ENCODE measurements at regions not wholly inside any gene's neighbourhood (a gene's known extent, or its start where the extent isn't known, plus 50 kb on each side); places are given as distances from the start of the nearest gene placed in this dataset.

- H3K4me1 ChIP-seq (ENCODE audit: control insufficient read depth in 1 of 2, insufficient read depth in 2 of 2, low read length in 2 of 2): no peaks in the 10 kb centered on the region
- no peaks in the 10 kb centered on the region for H3K27me3 ChIP-seq (ENCODE audit: insufficient read depth, low read length)
- H3K4me3 ChIP-seq (replicated peaks in 1 of 2; ENCODE audit: low read depth in 1 of 2, low read length in 2 of 2): no peak overlapping the region
- RAD21 ChIA-PET (ENCODE audit: low non-redundant PET in 1 of 2, low total read pairs in 2 of 2, uncharacterized antibody in 2 of 2, unreplicated experiment in 2 of 2): no interaction called here
- H3K9me2 ChIP-seq (ENCODE audit: insufficient read depth): no peaks in the 10 kb centered on the region
- no TSS peak for BruUV-seq (replicated peaks)
- no peaks in the 10 kb centered on the region for H3K9me3 ChIP-seq (ENCODE audit: control insufficient read depth in 1 of 2, insufficient read depth in 1 of 2, low read depth in 1 of 2, low read length in 2 of 2)
- DNase-seq (ENCODE audit: low read depth, low spot score) (no peak), ATAC-seq (no peak)
- H3K79me2 ChIP-seq (ENCODE audit: insufficient read depth, low read length): no peaks in the 10 kb centered on the region
- intact Hi-C loops (cut with micrococcal nuclease): no loop called here
- TF ChIP-seq CBX3 (IDR thresholded peaks at IDR 0.05; ENCODE audit: low read depth): no peak
- no peak for TF ChIP-seq POLR2A (IDR thresholded peaks at IDR 0.05; ENCODE audit: borderline replicate concordance, extremely low read depth, insufficient read depth, insufficient read length)
- no peak for TF ChIP-seq TCF7L2 (IDR thresholded peaks at IDR 0.05; ENCODE audit: borderline replicate concordance, extremely low read depth, insufficient read depth, insufficient read length)
- TF ChIP-seq POLR2AphosphoS5 (IDR thresholded peaks at IDR 0.05; ENCODE audit: low read depth, low read length): no peak
- no peak for TF ChIP-seq ATF3 (IDR thresholded peaks at IDR 0.05)
- TF ChIP-seq SP1 (IDR thresholded peaks at IDR 0.05; ENCODE audit: low read depth): no peak
- POLR2A ChIA-PET: no interaction called here
- CTCF ChIA-PET: no interaction called here
- H3K4me2 ChIP-seq (ENCODE audit: low read length): no peak overlapping the region
- H2AFZ ChIP-seq (ENCODE audit: low read depth, low read length, poor library complexity, severe bottlenecking): no peak overlapping the region
- no peak overlapping the region for H3K9ac ChIP-seq (ENCODE audit: low read length)
- no peaks in the 10 kb centered on the region for H4K20me1 ChIP-seq (ENCODE audit: insufficient read depth)
- no peaks in the 10 kb centered on the region for H3K36me3 ChIP-seq (ENCODE audit: control insufficient read depth in 1 of 2, insufficient read depth in 2 of 2, low read length in 2 of 2)
- no peak overlapping the region for H3K27ac ChIP-seq (ENCODE audit: low read depth, low read length)
Measured at GRCh38 chr6:147782302-147782701, 273.8 kb downstream of the SAMD5 start.

- DNase-seq (ENCODE audit: low read depth, low spot score) (no peak), ATAC-seq (no peak)
- Histone ChIP-seq H3K27me3 (ENCODE audit: insufficient read depth, low read length) (no peaks in the 10 kb centered on the region), H3K4me1 (ENCODE audit: control insufficient read depth in 1 of 2, insufficient read depth in 2 of 2, low read length in 2 of 2) (no peaks in the 10 kb centered on the region), H3K9me2 (ENCODE audit: insufficient read depth) (no peaks in the 10 kb centered on the region), H3K9ac (ENCODE audit: low read length) (no peak overlapping the region), H3K4me3 (replicated peaks in 1 of 2; ENCODE audit: low read depth in 1 of 2, low read length in 2 of 2) (no peak overlapping the region), H3K9me3 (ENCODE audit: control insufficient read depth in 1 of 2, insufficient read depth in 1 of 2, low read depth in 1 of 2, low read length in 2 of 2) (no peaks in the 10 kb centered on the region), H3K27ac (ENCODE audit: low read depth, low read length) (no peak overlapping the region), H2AFZ (ENCODE audit: low read depth, low read length, poor library complexity, severe bottlenecking) (no peak overlapping the region), H3K79me2 (ENCODE audit: insufficient read depth, low read length) (no peaks in the 10 kb centered on the region), H4K20me1 (ENCODE audit: insufficient read depth) (no peaks in the 10 kb centered on the region), H3K4me2 (ENCODE audit: low read length) (no peak overlapping the region), H3K36me3 (ENCODE audit: control insufficient read depth in 1 of 2, insufficient read depth in 2 of 2, low read length in 2 of 2) (no peaks in the 10 kb centered on the region)
- no peak for TF ChIP-seq CTCF (IDR thresholded peaks at IDR 0.05 in 2 of 3, conservative IDR thresholded peaks at IDR 0.05 in 1 of 3; ENCODE audit: borderline replicate concordance in 1 of 3, insufficient read depth in 1 of 3, low read depth in 2 of 3, low read length in 2 of 3)
- TF ChIP-seq ZBTB33 (IDR thresholded peaks at IDR 0.05; ENCODE audit: extremely low read depth, insufficient replicate concordance, low read length): no peak
- no TSS peak for BruUV-seq (replicated peaks)
- CTCF ChIA-PET: interaction anchor here (1.0 kb wide), 1 partner anchor 9 kb away, joined by 3 read pairs; no protein-coding TSS in a partner anchor
- intact Hi-C loops (cut with micrococcal nuclease): no loop called here
- POLR2A ChIA-PET: interaction anchor here (0.6 kb wide), 1 partner anchor 1878 kb away, joined by 5 read pairs; no protein-coding TSS in a partner anchor
- RAD21 ChIA-PET (ENCODE audit: low non-redundant PET in 1 of 2, low total read pairs in 2 of 2, uncharacterized antibody in 2 of 2, unreplicated experiment in 2 of 2): no interaction called here
Measured at GRCh38 chr6:147784371-147784770, 275.9 kb downstream of the SAMD5 start.
